Stomach smooth muscle (tissue), 2 donors: ENCODE measurements at regions not wholly inside any gene's neighbourhood (a gene's known extent, or its start where the extent isn't known, plus 50 kb on each side); places are given as distances from the start of the nearest gene placed in this dataset.

Source experiments
- H3K27ac ChIP-seq: one replicate; pipeline ENCODE4 v1.7.0; 2013; ENCODE audit warnings: mild to moderate bottlenecking, low read length, inconsistent platforms
- H3K27me3 ChIP-seq, 2 donors: one replicate each; pipeline ENCODE4 v1.7.0; 2013; ENCODE audit warnings: low read length in 2 of 2; ENCODE audit not compliant: insufficient read depth in 2 of 2, control insufficient read depth in 1 of 2
- H3K36me3 ChIP-seq, 2 donors: one replicate each; pipeline ENCODE4 v1.7.0; 2013; ENCODE audit warnings: low read length in 2 of 2; ENCODE audit not compliant: control insufficient read depth in 2 of 2, insufficient read depth in 2 of 2
- H3K4me1 ChIP-seq: one replicate; pipeline ENCODE4 v1.7.0; 2013; ENCODE audit warnings: low read length; ENCODE audit not compliant: control insufficient read depth, insufficient read depth
- H3K4me3 ChIP-seq, 2 donors: one replicate each; pipeline ENCODE4 v1.7.0; 2013; ENCODE audit warnings: low read length in 2 of 2
- H3K9ac ChIP-seq, 2 donors: one replicate each; pipeline ENCODE4 v1.7.0; 2013; ENCODE audit warnings: low read length in 2 of 2, mild to moderate bottlenecking in 1 of 2
- H3K9me3 ChIP-seq, 2 donors: one replicate each; pipeline ENCODE4 v1.7.0; 2013; ENCODE audit warnings: low read length in 2 of 2; ENCODE audit not compliant: control insufficient read depth in 2 of 2
- donor health status: healthy.
- donor health status: Pancreatic carcinoma.

GRCh38 chr1:244106837-244107493 lies 55.9 kb downstream of the ZBTB18 start:
- no peak overlapping the region for H3K27ac ChIP-seq
- H3K27me3 ChIP-seq, result peaks cover 4% of the 10 kb centered on the region in 2 donors
- no peaks in the 10 kb centered on the region for H3K36me3 ChIP-seq
- H3K4me3 ChIP-seq, result no peak overlapping the region
- H3K9ac ChIP-seq, result no peak overlapping the region
- H3K9me3 ChIP-seq, result no peaks in the 10 kb centered on the region
- H3K4me1 ChIP-seq, result no peaks in the 10 kb centered on the region

- peaks cover 0 to 4% of the 10 kb centered on the region in 2 donors for H3K27me3 ChIP-seq
- no peak overlapping the region for H3K9ac ChIP-seq
- no peaks in the 10 kb centered on the region for H3K4me1 ChIP-seq
- no peak overlapping the region for H3K4me3 ChIP-seq
- H3K27ac ChIP-seq, result no peak overlapping the region
- no peaks in the 10 kb centered on the region for H3K36me3 ChIP-seq
- H3K9me3 ChIP-seq, result no peaks in the 10 kb centered on the region
Measured at GRCh38 chr1:244111027-244111426, 59.9 kb downstream of the ZBTB18 start.

- no peak overlapping the region for H3K4me3 ChIP-seq
- no peak overlapping the region for H3K27ac ChIP-seq
- peaks cover 0 to 4% of the 10 kb centered on the region in 2 donors for H3K27me3 ChIP-seq
- H3K36me3 ChIP-seq, result no peaks in the 10 kb centered on the region
- H3K9me3 ChIP-seq, result no peaks in the 10 kb centered on the region
- no peak overlapping the region for H3K9ac ChIP-seq
- H3K4me1 ChIP-seq, result no peaks in the 10 kb centered on the region
Measured at GRCh38 chr1:244112041-244112440, 61.0 kb downstream of the ZBTB18 start.

GRCh38 chr1:244112636-244113035 lies 61.6 kb downstream of the ZBTB18 start:
- Histone ChIP-seq H3K27ac (no peak overlapping the region), H3K9ac (no peak overlapping the region), H3K9me3 (no peaks in the 10 kb centered on the region), H3K4me3 (no peak overlapping the region), H3K27me3 (peaks cover 0 to 4% of the 10 kb centered on the region in 2 donors), H3K36me3 (no peaks in the 10 kb centered on the region), H3K4me1 (no peaks in the 10 kb centered on the region)

GRCh38 chr1:244113532-244114320 lies 62.6 kb downstream of the ZBTB18 start:
- Histone ChIP-seq H3K9me3 (no peaks in the 10 kb centered on the region), H3K9ac (no peak overlapping the region), H3K27me3 (peaks cover 1 to 9% of the 10 kb centered on the region in 2 donors), H3K4me1 (no peaks in the 10 kb centered on the region), H3K27ac (no peak overlapping the region), H3K36me3 (no peaks in the 10 kb centered on the region), H3K4me3 (no peak overlapping the region)

- Histone ChIP-seq H3K27me3 (peaks cover 4 to 7% of the 10 kb centered on the region in 2 donors), H3K4me1 (no peaks in the 10 kb centered on the region), H3K36me3 (no peaks in the 10 kb centered on the region), H3K27ac (no peak overlapping the region), H3K4me3 (no peak overlapping the region), H3K9me3 (no peaks in the 10 kb centered on the region), H3K9ac (no peak overlapping the region)
Measured at GRCh38 chr1:244114892-244115291, 63.8 kb downstream of the ZBTB18 start.

- no peak overlapping the region for H3K9ac ChIP-seq
- no peaks in the 10 kb centered on the region for H3K36me3 ChIP-seq
- H3K27ac ChIP-seq, result no peak overlapping the region
- H3K9me3 ChIP-seq, result no peaks in the 10 kb centered on the region
- H3K4me1 ChIP-seq, result no peaks in the 10 kb centered on the region
- peaks cover 4 to 7% of the 10 kb centered on the region in 2 donors for H3K27me3 ChIP-seq
- no peak overlapping the region for H3K4me3 ChIP-seq
Measured at GRCh38 chr1:244116946-244117345, 65.9 kb downstream of the ZBTB18 start.

- Histone ChIP-seq H3K4me3 (no peak overlapping the region), H3K9me3 (no peaks in the 10 kb centered on the region), H3K9ac (no peak overlapping the region), H3K27me3 (peaks cover 4 to 7% of the 10 kb centered on the region in 2 donors), H3K36me3 (no peaks in the 10 kb centered on the region), H3K27ac (no peak overlapping the region), H3K4me1 (no peaks in the 10 kb centered on the region)
Measured at GRCh38 chr1:244118109-244118761, 67.2 kb downstream of the ZBTB18 start.

GRCh38 chr1:244128591-244129383 lies 77.7 kb downstream of the ZBTB18 start:
- no peaks in the 10 kb centered on the region for H3K36me3 ChIP-seq
- no peaks in the 10 kb centered on the region for H3K27me3 ChIP-seq
- H3K27ac ChIP-seq, result no peak overlapping the region
- H3K9me3 ChIP-seq, result peaks cover 3 to 4% of the 10 kb centered on the region in 2 donors
- no peak overlapping the region for H3K9ac ChIP-seq
- H3K4me1 ChIP-seq, result no peaks in the 10 kb centered on the region
- no peak overlapping the region for H3K4me3 ChIP-seq

GRCh38 chr1:244137276-244137675 lies 86.2 kb downstream of the ZBTB18 start:
- Histone ChIP-seq H3K4me1 (no peaks in the 10 kb centered on the region), H3K36me3 (no peaks in the 10 kb centered on the region), H3K9me3 (no peaks in the 10 kb centered on the region), H3K27ac (no peak overlapping the region), H3K27me3 (no peaks in the 10 kb centered on the region), H3K4me3 (no peak overlapping the region), H3K9ac (no peak overlapping the region)
